Fibroblast of lung (primary cell): ENCODE measurements at regions not wholly inside any gene's neighbourhood (a gene's known extent, or its start where the extent isn't known, plus 50 kb on each side); places are given as distances from the start of the nearest gene placed in this dataset.

Experiments used
- CTCF ChIP-seq, 2 donors: IDR thresholded peaks in 1 of 2; conservative IDR thresholded peaks in 1 of 2; 1 replicate in 1 of 2; 2 replicates in 1 of 2; pipeline ENCODE4 v1.5.1; 2011 to 2012; ENCODE audit warnings: low read length in 2 of 2, control low read depth in 1 of 2, inconsistent platforms in 1 of 2, low read depth in 1 of 2, mild to moderate bottlenecking in 1 of 2
- EZH2 ChIP-seq: IDR thresholded peaks from 2 replicates; pipeline ENCODE4 v1.5.1; 2012; ENCODE audit warnings: low read length, control low read depth, mild to moderate bottlenecking; ENCODE audit errors: missing control alignments

GRCh38 chr6:2565499-2565898, 185.2 kb downstream of the MYLK4 start:
- TF ChIP-seq CTCF (conservative IDR thresholded peaks at IDR 0.05 in 1 of 2, IDR thresholded peaks at IDR 0.05 in 1 of 2; ENCODE audit: low read depth in 1 of 2, low read length in 2 of 2): no peak
- no peak for TF ChIP-seq EZH2
